Colonic mucosa (tissue), 4 donors: ENCODE measurements at regions not wholly inside any gene's neighbourhood (a gene's known extent, or its start where the extent isn't known, plus 50 kb on each side); places are given as distances from the start of the nearest gene placed in this dataset.

Source experiments
- DNase-seq: peaks from one replicate; pipeline ENCODE4 v3.0.0-alpha.2; 2020
- H3K27ac ChIP-seq: fragments of 200-600 bp; one replicate; pipeline ENCODE4 v1.8.0; 2021
- H3K27me3 ChIP-seq: fragments of 200-600 bp; one replicate; pipeline ENCODE4 v1.8.0; 2021
- H3K36me3 ChIP-seq: fragments of 200-600 bp; one replicate; pipeline ENCODE4 v1.8.0; 2021
- H3K4me1 ChIP-seq: fragments of 200-600 bp; one replicate; pipeline ENCODE4 v1.8.0; 2021; ENCODE audit warnings: mild to moderate bottlenecking
- H3K4me3 ChIP-seq: fragments of 200-600 bp; one replicate; pipeline ENCODE4 v1.8.0; 2021
- H3K9ac ChIP-seq, 2 donors: one replicate each; pipeline ENCODE4 v1.7.0; 2013; ENCODE audit warnings: control low read depth in 2 of 2, low read depth in 2 of 2, low read length in 2 of 2
- H3K9me3 ChIP-seq: fragments of 200-600 bp; one replicate; pipeline ENCODE4 v1.8.0; 2021
- CTCF ChIP-seq: fragments of 200-600 bp; IDR thresholded peaks from one replicate; pipeline ENCODE4 v1.8.0; 2022; ENCODE audit warnings: antibody characterized with exemption, mild to moderate bottlenecking
- intact Hi-C: fragments of 100-400 bp; cut with DNase I; formaldehyde crosslinking; loops from one replicate; pipeline ENCODE4 v1.14.1; 2022
- donor health status: healthy.
- donor health status: DM: no; HTN: no; CAD: no.
- donor health status: DM: no; HTN: no; CAD: no.

- H3K36me3 ChIP-seq: no peaks in the 10 kb centered on the region
- DNase-seq: no peak
- no peak overlapping the region for H3K9ac ChIP-seq
- intact Hi-C loops: no loop called here
- H3K27me3 ChIP-seq: no peaks in the 10 kb centered on the region
- no peaks in the 10 kb centered on the region for H3K4me1 ChIP-seq
- no peak for TF ChIP-seq CTCF
- H3K27ac ChIP-seq: no peak overlapping the region
- H3K9me3 ChIP-seq: no peaks in the 10 kb centered on the region
- H3K4me3 ChIP-seq: no peak overlapping the region
Observed at GRCh38 chr20:40538131-40538530, 150.9 kb downstream of the MAFB start.

GRCh38 chr20:40536808-40537207, 152.2 kb downstream of the MAFB start:
- Histone ChIP-seq H3K9me3 (no peaks in the 10 kb centered on the region), H3K4me3 (no peak overlapping the region), H3K27ac (no peak overlapping the region), H3K27me3 (no peaks in the 10 kb centered on the region), H3K4me1 (no peaks in the 10 kb centered on the region), H3K36me3 (no peaks in the 10 kb centered on the region), H3K9ac (no peak overlapping the region)
- no peak for DNase-seq
- no peak for TF ChIP-seq CTCF
- intact Hi-C loops: no loop called here

- Histone ChIP-seq H3K27me3 (no peaks in the 10 kb centered on the region), H3K4me1 (no peaks in the 10 kb centered on the region), H3K27ac (no peak overlapping the region), H3K9ac (no peak overlapping the region), H3K4me3 (no peak overlapping the region), H3K9me3 (no peaks in the 10 kb centered on the region), H3K36me3 (no peaks in the 10 kb centered on the region)
- DNase-seq: no peak
- no peak for TF ChIP-seq CTCF
- intact Hi-C loops: no loop called here
Observed at GRCh38 chr20:40535816-40536215, 153.2 kb downstream of the MAFB start.

- Histone ChIP-seq H3K27me3 (no peaks in the 10 kb centered on the region), H3K4me1 (no peaks in the 10 kb centered on the region), H3K4me3 (no peak overlapping the region), H3K9ac (no peak overlapping the region), H3K27ac (no peak overlapping the region), H3K9me3 (no peaks in the 10 kb centered on the region), H3K36me3 (no peaks in the 10 kb centered on the region)
- intact Hi-C loops: no loop called here
- no peak for TF ChIP-seq CTCF
- no peak for DNase-seq
Observed at GRCh38 chr20:40532103-40532502, 156.9 kb downstream of the MAFB start.

- no peak overlapping the region for H3K27ac ChIP-seq
- H3K9me3 ChIP-seq: no peaks in the 10 kb centered on the region
- H3K4me3 ChIP-seq: no peak overlapping the region
- no peak for DNase-seq
- no peaks in the 10 kb centered on the region for H3K4me1 ChIP-seq
- H3K27me3 ChIP-seq: no peaks in the 10 kb centered on the region
- no peak overlapping the region for H3K9ac ChIP-seq
- intact Hi-C loops: no loop called here
- H3K36me3 ChIP-seq: no peaks in the 10 kb centered on the region
- no peak for TF ChIP-seq CTCF
Observed at GRCh38 chr20:40525351-40525750, 163.7 kb downstream of the MAFB start.

GRCh38 chr20:40524071-40524470, 165.0 kb downstream of the MAFB start:
- no peak overlapping the region for H3K4me3 ChIP-seq
- no peaks in the 10 kb centered on the region for H3K4me1 ChIP-seq
- no peak for TF ChIP-seq CTCF
- no peaks in the 10 kb centered on the region for H3K36me3 ChIP-seq
- H3K27me3 ChIP-seq: no peaks in the 10 kb centered on the region
- intact Hi-C loops: no loop called here
- no peak overlapping the region for H3K9ac ChIP-seq
- no peaks in the 10 kb centered on the region for H3K9me3 ChIP-seq
- no peak for DNase-seq
- no peak overlapping the region for H3K27ac ChIP-seq
